ENCODE measurements at regions not wholly inside any gene's neighbourhood (a gene's known extent, or its start where the extent isn't known, plus 50 kb on each side); places are given as distances from the start of the nearest gene placed in this dataset.

DNA sequence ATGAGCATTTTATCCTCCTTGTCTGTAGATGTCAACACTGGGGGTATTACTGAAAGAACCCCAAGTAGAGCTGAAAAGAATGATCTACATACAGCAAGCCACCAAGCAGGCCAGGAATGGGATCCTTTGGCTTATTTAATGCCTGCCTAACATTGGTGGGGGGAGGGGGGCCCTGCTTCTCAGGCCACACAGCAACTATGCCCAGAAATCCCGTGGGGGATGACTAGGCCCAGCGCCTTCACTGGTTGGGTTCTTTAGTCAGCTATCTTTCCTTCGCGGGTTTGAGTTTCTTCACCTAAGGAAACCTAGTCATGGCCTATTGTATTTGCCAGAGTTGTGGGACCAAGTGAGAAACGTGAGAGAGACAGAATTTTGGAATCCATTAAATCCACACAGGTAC lies 80.5 kb downstream of the CCNA1 start:
- no TSS peak for BruUV-seq (replicated peaks)
- no peaks in the 10 kb centered on the region for H3K9me2 ChIP-seq (ENCODE audit: insufficient read depth, low read length)
- no peaks in the 10 kb centered on the region for H3K9me3 ChIP-seq (ENCODE audit: low read length)
- no peak overlapping the region for H3K4me3 ChIP-seq (ENCODE audit: low read depth, low read length, poor library complexity, severe bottlenecking)
- DNase-seq (ENCODE audit: low spot score), result no peak
- H3K36me3 ChIP-seq (ENCODE audit: insufficient read depth, low read length), result no peaks in the 10 kb centered on the region
- peaks cover 4% of the 10 kb centered on the region for H3K4me1 ChIP-seq (ENCODE audit: insufficient read depth, low read length, poor library complexity, severe bottlenecking)
- no peak overlapping the region for H3K27ac ChIP-seq (ENCODE audit: low read depth, low read length, poor library complexity, severe bottlenecking)
- TF ChIP-seq, protein P1, sequence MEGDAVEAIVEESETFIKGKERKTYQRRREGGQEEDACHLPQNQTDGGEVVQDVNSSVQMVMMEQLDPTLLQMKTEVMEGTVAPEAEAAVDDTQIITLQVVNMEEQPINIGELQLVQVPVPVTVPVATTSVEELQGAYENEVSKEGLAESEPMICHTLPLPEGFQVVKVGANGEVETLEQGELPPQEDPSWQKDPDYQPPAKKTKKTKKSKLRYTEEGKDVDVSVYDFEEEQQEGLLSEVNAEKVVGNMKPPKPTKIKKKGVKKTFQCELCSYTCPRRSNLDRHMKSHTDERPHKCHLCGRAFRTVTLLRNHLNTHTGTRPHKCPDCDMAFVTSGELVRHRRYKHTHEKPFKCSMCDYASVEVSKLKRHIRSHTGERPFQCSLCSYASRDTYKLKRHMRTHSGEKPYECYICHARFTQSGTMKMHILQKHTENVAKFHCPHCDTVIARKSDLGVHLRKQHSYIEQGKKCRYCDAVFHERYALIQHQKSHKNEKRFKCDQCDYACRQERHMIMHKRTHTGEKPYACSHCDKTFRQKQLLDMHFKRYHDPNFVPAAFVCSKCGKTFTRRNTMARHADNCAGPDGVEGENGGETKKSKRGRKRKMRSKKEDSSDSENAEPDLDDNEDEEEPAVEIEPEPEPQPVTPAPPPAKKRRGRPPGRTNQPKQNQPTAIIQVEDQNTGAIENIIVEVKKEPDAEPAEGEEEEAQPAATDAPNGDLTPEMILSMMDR (conservative IDR thresholded peaks at IDR 0.05; ENCODE audit: low read length), result no peak
- TF ChIP-seq EZH2phosphoT487 (IDR thresholded peaks at IDR 0.05; ENCODE audit: borderline replicate concordance, low read depth, low read length), result no peak
- no peaks in the 10 kb centered on the region for H4K20me1 ChIP-seq (ENCODE audit: insufficient read depth, low read length)
- H3K79me2 ChIP-seq (ENCODE audit: insufficient read depth, low read depth, low read length), result no peaks in the 10 kb centered on the region
- ChIA-PET CTCF (ENCODE audit: unreplicated experiment) (no interaction called here), POLR2A (no interaction called here)
- H2AFZ ChIP-seq (ENCODE audit: low read length), result no peak overlapping the region
- no peak overlapping the region for H3K4me2 ChIP-seq (ENCODE audit: low read length)
- intact Hi-C loops (cut with micrococcal nuclease; ENCODE audit: unreplicated experiment), result no loop called here

DNA sequence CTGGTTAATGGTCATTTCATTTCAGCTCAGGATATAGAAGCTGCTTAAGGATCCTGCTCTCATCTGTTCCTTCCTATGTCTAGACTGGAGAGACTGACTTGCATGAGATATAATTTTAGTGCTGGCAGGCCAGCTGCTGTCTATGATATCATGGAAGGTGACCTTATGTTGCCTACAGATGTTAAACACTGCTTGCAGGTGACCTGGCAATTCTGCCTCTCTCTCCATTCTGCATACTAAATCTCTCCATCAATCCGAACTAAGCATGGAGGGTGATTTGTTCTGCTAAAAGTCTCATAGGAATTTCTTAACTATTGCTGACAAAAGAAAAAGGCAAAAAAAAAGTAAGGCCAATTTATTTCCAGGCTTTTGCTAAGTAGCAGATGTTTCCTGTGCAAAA lies 81.0 kb downstream of the CCNA1 start:
- Histone ChIP-seq H3K79me2 (ENCODE audit: insufficient read depth, low read depth, low read length) (no peaks in the 10 kb centered on the region), H4K20me1 (ENCODE audit: insufficient read depth, low read length) (no peaks in the 10 kb centered on the region), H3K4me2 (ENCODE audit: low read length) (no peak overlapping the region), H3K4me3 (ENCODE audit: low read depth, low read length, poor library complexity, severe bottlenecking) (no peak overlapping the region), H3K4me1 (ENCODE audit: insufficient read depth, low read length, poor library complexity, severe bottlenecking) (peaks cover 4% of the 10 kb centered on the region), H2AFZ (ENCODE audit: low read length) (no peak overlapping the region), H3K9me2 (ENCODE audit: insufficient read depth, low read length) (no peaks in the 10 kb centered on the region), H3K9me3 (ENCODE audit: low read length) (no peaks in the 10 kb centered on the region), H3K27ac (ENCODE audit: low read depth, low read length, poor library complexity, severe bottlenecking) (no peak overlapping the region), H3K36me3 (ENCODE audit: insufficient read depth, low read length) (no peaks in the 10 kb centered on the region)
- TF ChIP-seq EZH2phosphoT487 (IDR thresholded peaks at IDR 0.05; ENCODE audit: borderline replicate concordance, low read depth, low read length), result no peak
- TF ChIP-seq, protein P1 (conservative IDR thresholded peaks at IDR 0.05; ENCODE audit: low read length), result no peak
- intact Hi-C loops (cut with micrococcal nuclease; ENCODE audit: unreplicated experiment), result no loop called here
- BruUV-seq (replicated peaks), result no TSS peak
- no peak for DNase-seq (ENCODE audit: low spot score)
- ChIA-PET CTCF (ENCODE audit: unreplicated experiment) (no interaction called here), POLR2A (no interaction called here)

DNA sequence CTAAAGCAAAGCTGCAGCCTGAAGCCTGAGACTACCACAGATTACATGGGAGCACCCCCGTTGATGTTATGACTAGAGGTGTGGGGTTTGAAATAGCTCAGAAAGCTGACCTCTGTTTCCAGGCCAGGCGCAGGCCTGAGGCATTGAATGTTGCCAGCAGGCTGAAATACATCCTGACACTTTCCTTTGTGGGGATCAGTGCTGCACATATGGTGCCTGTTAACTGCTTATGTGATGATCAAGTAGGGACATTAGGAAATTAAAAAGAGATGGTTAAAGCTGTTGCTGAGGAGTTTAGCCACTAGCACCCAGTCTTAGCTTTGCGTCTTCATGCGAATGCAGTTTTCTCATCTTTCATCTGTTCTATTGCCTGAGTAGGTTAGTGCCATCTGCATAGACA lies 83.2 kb downstream of the CCNA1 start:
- Histone ChIP-seq H3K9me2 (ENCODE audit: insufficient read depth, low read length) (no peaks in the 10 kb centered on the region), H3K36me3 (ENCODE audit: insufficient read depth, low read length) (no peaks in the 10 kb centered on the region), H3K4me3 (ENCODE audit: low read depth, low read length, poor library complexity, severe bottlenecking) (no peak overlapping the region), H3K27ac (ENCODE audit: low read depth, low read length, poor library complexity, severe bottlenecking) (no peak overlapping the region), H4K20me1 (ENCODE audit: insufficient read depth, low read length) (no peaks in the 10 kb centered on the region), H2AFZ (ENCODE audit: low read length) (no peak overlapping the region), H3K9me3 (ENCODE audit: low read length) (no peaks in the 10 kb centered on the region), H3K4me2 (ENCODE audit: low read length) (no peak overlapping the region), H3K4me1 (ENCODE audit: insufficient read depth, low read length, poor library complexity, severe bottlenecking) (peaks cover 4% of the 10 kb centered on the region), H3K79me2 (ENCODE audit: insufficient read depth, low read depth, low read length) (no peaks in the 10 kb centered on the region)
- TF ChIP-seq, protein P1 (conservative IDR thresholded peaks at IDR 0.05; ENCODE audit: low read length), result no peak
- TF ChIP-seq EZH2phosphoT487 (IDR thresholded peaks at IDR 0.05; ENCODE audit: borderline replicate concordance, low read depth, low read length), result no peak
- intact Hi-C loops (cut with micrococcal nuclease; ENCODE audit: unreplicated experiment), result no loop called here
- no TSS peak for BruUV-seq (replicated peaks)
- ChIA-PET POLR2A (no interaction called here), CTCF (ENCODE audit: unreplicated experiment) (no interaction called here)
- DNase-seq (ENCODE audit: low spot score), result no peak
